GM12878 (cell line): ENCODE measurements at regions not wholly inside any gene's neighbourhood (a gene's known extent, or its start where the extent isn't known, plus 50 kb on each side); places are given as distances from the start of the nearest gene placed in this dataset.

Experiments
- ATAC-seq: fragments of 200-7000 bp; cut with Tn5 transposase; 3 replicates; pipeline ENCODE4 v1.9.1; 2020; ENCODE audit warnings: mild to moderate bottlenecking, moderate library complexity
- BruUV-seq: library from RNA; stranded (reverse); fragments of 400-500 nt; replicated peaks from 2 replicates; lab custom pipeline; 2021; lab: Mats Ljungman, UMichigan
- CTCF ChIA-PET: fragments of 300-600 bp; sonication (Branson Sonifier 250); formaldehyde crosslinking; extraction: SDS; loops from one replicate; lab custom pipeline; 2021; ENCODE audit warnings: inconsistent platforms; lab: Yijun Ruan, JAX
- POLR2A ChIA-PET: fragments of 350-600 bp; formaldehyde crosslinking; extraction: SDS; loops from one replicate; lab custom pipeline; 2021; ENCODE audit warnings: inconsistent platforms; lab: Charles Lee
- RAD21 ChIA-PET: fragments of 300-600 bp; sonication (Branson Sonifier 250); formaldehyde crosslinking; loops from one replicate; lab custom pipeline; 2023; ENCODE audit warnings: antibody characterized with exemption; ENCODE audit not compliant: unreplicated experiment; lab: Charles Lee
- SMC1A ChIA-PET: fragments of 300-600 bp; sonication (Branson Sonifier 250); formaldehyde crosslinking; loops from one replicate; lab custom pipeline; 2023; ENCODE audit not compliant: unreplicated experiment, uncharacterized antibody; lab: Charles Lee
- DNase-seq: peaks from one replicate; pipeline ENCODE4 v3.0.0-alpha.2; 2011; ENCODE audit warnings: low read depth, low spot score
- FAIRE-seq: peaks from 3 replicates; lab custom pipeline; 2011; peaks lifted over from hg19 to GRCh38; lab: Jason Lieb, UNC
- H2AFZ ChIP-seq: 2 replicates; pipeline ENCODE4 v1.6.0; 2011; ENCODE audit warnings: low read depth, low read length, control low read depth; ENCODE audit not compliant: control insufficient read depth
- H3K27ac ChIP-seq: 2 replicates; pipeline ENCODE4 v1.5.1; 2011; ENCODE audit warnings: control low read depth; ENCODE audit not compliant: control insufficient read depth, insufficient read depth
- H3K27me3 ChIP-seq, 2 experiments: replicated peaks in 1 of 2; 2 replicates each; pipeline versions ENCODE4 v1.6.0 to v1.6.1; 2011; ENCODE audit warnings: low read length in 1 of 2; ENCODE audit not compliant: control insufficient read depth in 2 of 2, insufficient read depth in 2 of 2
- H3K36me3 ChIP-seq, 2 experiments: 2 replicates each; pipeline ENCODE4 v1.5.1; 2011; ENCODE audit warnings: low read length in 1 of 2; ENCODE audit not compliant: control insufficient read depth in 2 of 2, insufficient read depth in 2 of 2
- H3K4me1 ChIP-seq: 2 replicates; pipeline ENCODE4 v1.6.1; 2011; ENCODE audit warnings: mild to moderate bottlenecking, low read length, moderate library complexity, mixed read lengths; ENCODE audit not compliant: control insufficient read depth, insufficient read depth
- H3K4me2 ChIP-seq: 2 replicates; pipeline ENCODE4 v1.6.0; 2011; ENCODE audit warnings: control low read depth; ENCODE audit not compliant: control insufficient read depth, insufficient read depth
- H3K4me3 ChIP-seq: fragments of 200-600 bp; sonication (generic); 2 replicates; pipeline ENCODE4 v1.5.1; 2016
- H3K79me2 ChIP-seq: 2 replicates; pipeline ENCODE4 v1.6.0; 2011; ENCODE audit warnings: low read length; ENCODE audit not compliant: control insufficient read depth, insufficient read depth
- H3K9ac ChIP-seq: 2 replicates; pipeline ENCODE4 v1.8.0; 2011; ENCODE audit warnings: low read length, control low read depth, mixed read lengths; ENCODE audit not compliant: control insufficient read depth, insufficient read depth
- H3K9me3 ChIP-seq: replicated peaks from 3 replicates; pipeline ENCODE4 v1.5.1; 2011; ENCODE audit warnings: mild to moderate bottlenecking, low read length; ENCODE audit not compliant: control insufficient read depth, insufficient read depth
- H4K20me1 ChIP-seq: 2 replicates; pipeline ENCODE4 v1.6.0; 2011; ENCODE audit not compliant: control insufficient read depth, insufficient read depth
- ATF3 ChIP-seq: IDR thresholded peaks from 2 replicates; pipeline ENCODE4 v1.6.1; 2011; ENCODE audit warnings: low read depth, mild to moderate bottlenecking, low read length, moderate library complexity, borderline replicate concordance; ENCODE audit errors: extremely low read depth
- BRCA1 ChIP-seq: IDR thresholded peaks from 2 replicates; pipeline ENCODE4 v1.6.1; 2011; ENCODE audit warnings: low read depth, low read length, improper control_type of control experiment
- CTCF ChIP-seq, 3 experiments: IDR thresholded peaks in 2 of 3; conservative IDR thresholded peaks in 1 of 3; 2 replicates each; pipeline ENCODE4 v1.5.1; 2011; ENCODE audit warnings: low read depth in 3 of 3, low read length in 3 of 3, mild to moderate bottlenecking in 3 of 3, control low read depth in 2 of 3, moderate library complexity in 2 of 3, inconsistent platforms in 1 of 3, mixed read lengths in 1 of 3; ENCODE audit not compliant: control insufficient read depth in 2 of 3, insufficient read depth in 1 of 3; ENCODE audit errors: extremely low read depth in 1 of 3
- JUNB ChIP-seq: IDR thresholded peaks from 2 replicates; pipeline ENCODE4 v1.6.1; 2016; ENCODE audit warnings: antibody characterized with exemption, mild to moderate bottlenecking
- KAT2A ChIP-seq: conservative IDR thresholded peaks from 2 replicates; pipeline ENCODE4 v1.6.1; 2011; ENCODE audit warnings: low read depth, low read length; ENCODE audit not compliant: control insufficient read depth
- KLF5 ChIP-seq: fragments of 450-650 bp; IDR thresholded peaks from 2 replicates; pipeline ENCODE4 v1.6.1; 2014; ENCODE audit warnings: mild to moderate bottlenecking; ENCODE audit not compliant: partially characterized antibody
- MYB ChIP-seq: fragments of 150-350 bp; IDR thresholded peaks from 2 replicates; pipeline ENCODE4 v1.6.1; 2014; ENCODE audit warnings: mild to moderate bottlenecking, low read depth, low read length, borderline replicate concordance
- WGBS: methylation state at CpG from one replicate; pipeline ENCODE4 v1.1.6; 2016; ENCODE audit warnings: low lambda C conversion rate; ENCODE audit not compliant: insufficient replicate concordance, insufficient coverage; ENCODE audit errors: missing lambda C conversion rate; 5-methylcytosine and 5-hydroxymethylcytosine counted together
- in situ Hi-C: fragments of 300-500 bp; cut with MboI; formaldehyde crosslinking; loops from 9 replicates; pipeline ENCODE4 v1.14.3; 2018; ENCODE audit warnings: mixed read lengths
- intact Hi-C: fragments of 100-400 bp; cut with micrococcal nuclease; formaldehyde crosslinking; loops from one replicate; pipeline ENCODE4 v1.14.2; 2022; ENCODE audit not compliant: unreplicated experiment
- TF ChIP-seq, protein P1 (sequence below): fragments of 450-650 bp; formaldehyde crosslinking; IDR thresholded peaks from 2 replicates; pipeline ENCODE4 v1.5.0; 2022; ENCODE audit warnings: mild to moderate bottlenecking, missing genetic modification characterization
- TF ChIP-seq, protein P2 (sequence below): fragments of 450-650 bp; IDR thresholded peaks from 2 replicates; pipeline ENCODE4 v1.6.1; 2017; ENCODE audit warnings: mild to moderate bottlenecking, moderate library complexity
- TF ChIP-seq, protein P3 (sequence below): fragments of 450-650 bp; IDR thresholded peaks from 2 replicates; pipeline ENCODE4 v1.6.1; 2016; ENCODE audit warnings: mild to moderate bottlenecking

DNA sequence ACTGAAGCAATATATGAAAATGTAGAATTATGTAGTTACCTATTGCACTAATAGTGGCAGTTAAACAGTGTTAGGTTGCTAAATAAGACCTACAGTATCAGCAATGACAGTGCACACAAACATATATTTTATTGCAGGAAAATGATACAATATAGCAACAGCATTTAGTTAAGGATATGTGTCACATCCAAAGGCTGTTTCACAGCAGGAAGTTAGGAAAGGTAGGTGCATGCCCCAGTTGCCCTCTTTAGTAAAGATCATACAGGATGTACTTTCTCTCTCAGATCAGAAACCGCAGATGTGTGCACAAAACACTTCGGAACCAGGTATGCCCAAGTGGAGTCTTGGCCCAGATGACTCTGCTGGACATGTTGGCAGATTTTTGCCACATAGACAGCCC is 444.1 kb downstream of the XIRP2 start (continued):
- TF ChIP-seq, protein P1, sequence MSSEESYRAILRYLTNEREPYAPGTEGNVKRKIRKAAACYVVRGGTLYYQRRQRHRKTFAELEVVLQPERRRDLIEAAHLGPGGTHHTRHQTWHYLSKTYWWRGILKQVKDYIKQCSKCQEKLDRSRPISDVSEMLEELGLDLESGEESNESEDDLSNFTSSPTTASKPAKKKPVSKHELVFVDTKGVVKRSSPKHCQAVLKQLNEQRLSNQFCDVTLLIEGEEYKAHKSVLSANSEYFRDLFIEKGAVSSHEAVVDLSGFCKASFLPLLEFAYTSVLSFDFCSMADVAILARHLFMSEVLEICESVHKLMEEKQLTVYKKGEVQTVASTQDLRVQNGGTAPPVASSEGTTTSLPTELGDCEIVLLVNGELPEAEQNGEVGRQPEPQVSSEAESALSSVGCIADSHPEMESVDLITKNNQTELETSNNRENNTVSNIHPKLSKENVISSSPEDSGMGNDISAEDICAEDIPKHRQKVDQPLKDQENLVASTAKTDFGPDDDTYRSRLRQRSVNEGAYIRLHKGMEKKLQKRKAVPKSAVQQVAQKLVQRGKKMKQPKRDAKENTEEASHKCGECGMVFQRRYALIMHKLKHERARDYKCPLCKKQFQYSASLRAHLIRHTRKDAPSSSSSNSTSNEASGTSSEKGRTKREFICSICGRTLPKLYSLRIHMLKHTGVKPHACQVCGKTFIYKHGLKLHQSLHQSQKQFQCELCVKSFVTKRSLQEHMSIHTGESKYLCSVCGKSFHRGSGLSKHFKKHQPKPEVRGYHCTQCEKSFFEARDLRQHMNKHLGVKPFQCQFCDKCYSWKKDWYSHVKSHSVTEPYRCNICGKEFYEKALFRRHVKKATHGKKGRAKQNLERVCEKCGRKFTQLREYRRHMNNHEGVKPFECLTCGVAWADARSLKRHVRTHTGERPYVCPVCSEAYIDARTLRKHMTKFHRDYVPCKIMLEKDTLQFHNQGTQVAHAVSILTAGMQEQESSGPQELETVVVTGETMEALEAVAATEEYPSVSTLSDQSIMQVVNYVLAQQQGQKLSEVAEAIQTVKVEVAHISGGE (CRISPR knock-in tag), result no peak
- TF ChIP-seq, protein P2, sequence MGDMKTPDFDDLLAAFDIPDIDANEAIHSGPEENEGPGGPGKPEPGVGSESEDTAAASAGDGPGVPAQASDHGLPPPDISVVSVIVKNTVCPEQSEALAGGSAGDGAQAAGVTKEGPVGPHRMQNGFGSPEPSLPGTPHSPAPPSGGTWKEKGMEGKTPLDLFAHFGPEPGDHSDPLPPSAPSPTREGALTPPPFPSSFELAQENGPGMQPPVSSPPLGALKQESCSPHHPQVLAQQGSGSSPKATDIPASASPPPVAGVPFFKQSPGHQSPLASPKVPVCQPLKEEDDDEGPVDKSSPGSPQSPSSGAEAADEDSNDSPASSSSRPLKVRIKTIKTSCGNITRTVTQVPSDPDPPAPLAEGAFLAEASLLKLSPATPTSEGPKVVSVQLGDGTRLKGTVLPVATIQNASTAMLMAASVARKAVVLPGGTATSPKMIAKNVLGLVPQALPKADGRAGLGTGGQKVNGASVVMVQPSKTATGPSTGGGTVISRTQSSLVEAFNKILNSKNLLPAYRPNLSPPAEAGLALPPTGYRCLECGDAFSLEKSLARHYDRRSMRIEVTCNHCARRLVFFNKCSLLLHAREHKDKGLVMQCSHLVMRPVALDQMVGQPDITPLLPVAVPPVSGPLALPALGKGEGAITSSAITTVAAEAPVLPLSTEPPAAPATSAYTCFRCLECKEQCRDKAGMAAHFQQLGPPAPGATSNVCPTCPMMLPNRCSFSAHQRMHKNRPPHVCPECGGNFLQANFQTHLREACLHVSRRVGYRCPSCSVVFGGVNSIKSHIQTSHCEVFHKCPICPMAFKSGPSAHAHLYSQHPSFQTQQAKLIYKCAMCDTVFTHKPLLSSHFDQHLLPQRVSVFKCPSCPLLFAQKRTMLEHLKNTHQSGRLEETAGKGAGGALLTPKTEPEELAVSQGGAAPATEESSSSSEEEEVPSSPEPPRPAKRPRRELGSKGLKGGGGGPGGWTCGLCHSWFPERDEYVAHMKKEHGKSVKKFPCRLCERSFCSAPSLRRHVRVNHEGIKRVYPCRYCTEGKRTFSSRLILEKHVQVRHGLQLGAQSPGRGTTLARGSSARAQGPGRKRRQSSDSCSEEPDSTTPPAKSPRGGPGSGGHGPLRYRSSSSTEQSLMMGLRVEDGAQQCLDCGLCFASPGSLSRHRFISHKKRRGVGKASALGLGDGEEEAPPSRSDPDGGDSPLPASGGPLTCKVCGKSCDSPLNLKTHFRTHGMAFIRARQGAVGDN, result no peak
- no peak for TF ChIP-seq MYB

- H3K4me1 ChIP-seq, result no peaks in the 10 kb centered on the region
- H3K27me3 ChIP-seq, result no peaks in the 10 kb centered on the region
- H3K79me2 ChIP-seq, result no peaks in the 10 kb centered on the region
- no peak overlapping the region for H3K27ac ChIP-seq
- 38% methylated on average over 5 of the region's 5 CpGs for WGBS
- ChIA-PET CTCF (no interaction called here), SMC1A (no interaction called here), RAD21 (no interaction called here), POLR2A (no interaction called here)
- H3K9me3 ChIP-seq, result no peaks in the 10 kb centered on the region
- H3K4me3 ChIP-seq, result no peak overlapping the region
- no peak overlapping the region for H3K4me2 ChIP-seq
- H3K9ac ChIP-seq, result no peak overlapping the region
- ATAC-seq, result peak; percentile 82
- no peak for DNase-seq
- intact Hi-C loops (no loop called here), in situ Hi-C loops (no loop called here)
- no peaks in the 10 kb centered on the region for H4K20me1 ChIP-seq
- FAIRE-seq, result no peak
- no peaks in the 10 kb centered on the region for H3K36me3 ChIP-seq
- H2AFZ ChIP-seq, result no peak overlapping the region
- no TSS peak for BruUV-seq
- TF ChIP-seq, protein P3, sequence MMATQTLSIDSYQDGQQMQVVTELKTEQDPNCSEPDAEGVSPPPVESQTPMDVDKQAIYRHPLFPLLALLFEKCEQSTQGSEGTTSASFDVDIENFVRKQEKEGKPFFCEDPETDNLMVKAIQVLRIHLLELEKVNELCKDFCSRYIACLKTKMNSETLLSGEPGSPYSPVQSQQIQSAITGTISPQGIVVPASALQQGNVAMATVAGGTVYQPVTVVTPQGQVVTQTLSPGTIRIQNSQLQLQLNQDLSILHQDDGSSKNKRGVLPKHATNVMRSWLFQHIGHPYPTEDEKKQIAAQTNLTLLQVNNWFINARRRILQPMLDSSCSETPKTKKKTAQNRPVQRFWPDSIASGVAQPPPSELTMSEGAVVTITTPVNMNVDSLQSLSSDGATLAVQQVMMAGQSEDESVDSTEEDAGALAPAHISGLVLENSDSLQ, result no peak
- no peak for TF ChIP-seq ATF3
- TF ChIP-seq KAT2A, result no peak
- no peak for TF ChIP-seq KLF5
- peak in 2 of 3 experiments; percentile 13 to 39; a peak in 3 of 6 replicates for TF ChIP-seq CTCF (IDR thresholded peaks at IDR 0.05 in 2 of 3, conservative IDR thresholded peaks at IDR 0.05 in 1 of 3; ENCODE audit: control insufficient read depth in 2 of 3, extremely low read depth in 1 of 3, insufficient read depth in 1 of 3, low read depth in 3 of 3, low read length in 3 of 3)
- TF ChIP-seq JUNB, result no peak
- no peak for TF ChIP-seq BRCA1
These were observed 443.5 kb downstream of the XIRP2 start for GRCh38 chr2:167331636-167332232.
